Ramos (cell line): ENCODE measurements at regions not wholly inside any gene's neighbourhood (a gene's known extent, or its start where the extent isn't known, plus 50 kb on each side); places are given as distances from the start of the nearest gene placed in this dataset.

Experiments
- in situ Hi-C: fragments of 300-500 bp; cut with MboI; formaldehyde crosslinking; loops from one replicate; pipeline ENCODE4 v1.14.3; 2022; ENCODE audit warnings: low sequenced_read_pairs; ENCODE audit not compliant: unreplicated experiment

DNA sequence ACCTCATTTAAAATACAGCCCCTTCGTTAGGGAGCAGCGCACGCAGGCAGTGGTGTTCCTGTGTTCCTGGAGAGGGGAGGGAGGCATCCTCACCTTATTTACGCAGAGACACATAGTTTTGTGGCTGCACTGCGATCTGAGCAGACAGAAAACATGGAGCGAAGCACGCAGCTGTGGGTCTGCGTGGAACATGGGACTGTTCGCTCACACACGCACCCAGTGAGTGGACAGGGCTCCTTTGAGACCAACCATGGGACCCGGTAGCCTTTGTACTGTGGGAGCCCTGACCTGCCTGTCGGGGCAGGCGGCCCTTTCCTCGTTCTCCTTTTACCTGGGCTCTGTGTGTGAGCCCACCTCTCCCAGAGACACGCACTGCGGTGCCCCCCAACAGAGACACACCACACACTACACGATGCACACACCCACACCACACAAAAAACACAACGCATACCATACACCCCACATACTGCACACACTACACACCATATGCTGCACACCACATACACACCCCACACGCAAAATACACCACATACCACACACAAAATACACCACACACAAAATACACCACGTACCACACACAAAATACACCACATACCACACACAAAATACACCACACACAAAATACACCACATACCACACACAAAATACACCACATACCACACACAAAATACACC lies 1245.7 kb downstream of the BRD1 start:
- in situ Hi-C loops = no loop called here

DNA sequence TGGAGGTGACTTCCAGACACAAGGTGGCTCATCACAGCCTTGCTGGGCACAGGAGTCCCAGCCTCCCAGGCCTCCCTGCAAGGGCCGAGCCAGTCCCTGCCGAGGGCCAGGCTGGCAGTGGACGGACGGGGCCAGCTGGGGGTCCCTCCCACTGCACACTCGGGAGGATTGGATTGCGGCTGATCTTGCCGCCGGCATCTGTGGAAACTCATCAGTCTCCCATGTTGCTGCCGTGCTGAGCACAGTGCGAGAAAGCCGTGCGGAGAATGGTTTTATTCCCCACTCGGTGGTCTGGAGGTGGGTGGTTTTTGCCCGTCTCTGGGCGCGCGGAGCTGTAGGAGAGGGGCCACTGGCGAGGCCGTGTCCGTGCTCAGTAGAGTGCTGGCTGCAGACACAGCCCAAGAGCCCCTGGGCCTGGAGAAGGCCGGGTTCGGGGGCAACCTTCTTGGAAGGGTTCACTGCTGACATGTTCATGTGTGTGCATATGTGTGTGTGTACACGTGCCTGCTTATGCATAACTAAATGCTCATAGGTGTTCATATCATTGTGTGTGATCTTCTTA lies 1246.4 kb downstream of the BRD1 start:
- in situ Hi-C loops = no loop called here

- in situ Hi-C loops = no loop called here
These were observed 1247.1 kb downstream of the BRD1 start for GRCh38 chr22:48580481-48580970.

DNA sequence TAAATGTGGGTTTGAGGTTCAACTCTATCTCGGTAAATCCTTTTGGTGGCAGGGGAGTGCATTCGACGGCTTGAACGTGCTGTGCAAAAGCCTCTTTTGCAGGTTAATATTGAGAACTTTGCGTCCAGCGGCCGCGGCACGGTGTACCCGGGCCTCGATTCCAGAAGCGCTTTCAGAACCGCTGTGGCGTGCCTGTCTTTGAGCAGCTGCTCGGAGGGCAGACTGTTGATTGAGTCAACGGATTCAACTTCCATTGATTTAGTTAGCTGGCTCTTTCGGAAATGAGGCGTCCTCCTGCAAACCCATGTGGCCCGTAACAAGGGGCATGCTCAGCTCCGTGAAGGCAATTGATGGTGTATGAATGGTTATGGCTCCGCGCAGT lies 1247.8 kb downstream of the BRD1 start:
- in situ Hi-C loops = no loop called here

GRCh38 chr22:48579043-48579927 lies 1248.4 kb downstream of the BRD1 start:
- in situ Hi-C loops = no loop called here

- in situ Hi-C loops = no loop called here
These were observed 1249.3 kb downstream of the BRD1 start for GRCh38 chr22:48578138-48579042.

- in situ Hi-C loops = no loop called here
These were observed 1250.0 kb downstream of the BRD1 start for GRCh38 chr22:48577691-48578090.

GRCh38 chr22:48577014-48577690 lies 1250.5 kb downstream of the BRD1 start:
- in situ Hi-C loops = no loop called here

DNA sequence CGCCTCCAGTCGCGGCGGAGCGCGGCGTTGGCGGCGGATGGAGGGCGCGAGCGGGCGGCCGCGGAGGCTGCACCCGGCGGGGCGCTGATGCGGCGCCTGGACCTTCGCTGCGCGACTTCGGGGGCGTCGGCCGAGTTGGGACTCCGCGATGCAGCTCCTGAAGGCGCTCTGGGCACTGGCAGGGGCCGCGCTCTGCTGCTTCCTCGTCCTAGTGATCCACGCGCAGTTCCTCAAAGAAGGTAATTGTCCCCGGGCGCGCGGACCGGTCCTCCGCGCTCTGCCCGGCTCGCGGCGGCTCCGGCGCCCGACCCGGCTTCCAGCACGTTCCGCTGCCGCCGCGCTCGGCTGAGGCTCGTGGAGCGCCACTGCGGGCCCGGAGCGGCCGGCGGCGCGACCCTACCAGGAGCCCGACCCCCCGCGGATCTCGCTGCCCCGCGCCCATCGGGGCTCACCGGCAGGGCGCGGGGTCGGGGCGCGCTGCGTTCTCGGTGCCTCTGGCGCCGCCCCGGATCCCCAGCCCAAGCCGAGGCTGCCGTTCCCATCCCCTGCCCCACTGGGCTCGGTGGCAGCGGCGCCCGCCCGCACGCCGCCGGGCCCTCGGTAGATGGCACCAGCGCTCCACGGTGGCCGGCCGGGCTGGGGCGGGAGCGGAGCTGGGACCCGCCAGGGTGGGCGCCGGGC lies 1251.2 kb downstream of the BRD1 start:
- in situ Hi-C loops = no loop called here

- in situ Hi-C loops = no loop called here
These were observed 1251.9 kb downstream of the BRD1 start for GRCh38 chr22:48575618-48576332.

- in situ Hi-C loops = no loop called here
These were observed 1252.7 kb downstream of the BRD1 start for GRCh38 chr22:48574776-48575617.

- in situ Hi-C loops = no loop called here
These were observed 1253.9 kb downstream of the BRD1 start for GRCh38 chr22:48573766-48574165.

GRCh38 chr22:48572951-48573350 lies 1254.7 kb downstream of the BRD1 start:
- in situ Hi-C loops = no loop called here

DNA sequence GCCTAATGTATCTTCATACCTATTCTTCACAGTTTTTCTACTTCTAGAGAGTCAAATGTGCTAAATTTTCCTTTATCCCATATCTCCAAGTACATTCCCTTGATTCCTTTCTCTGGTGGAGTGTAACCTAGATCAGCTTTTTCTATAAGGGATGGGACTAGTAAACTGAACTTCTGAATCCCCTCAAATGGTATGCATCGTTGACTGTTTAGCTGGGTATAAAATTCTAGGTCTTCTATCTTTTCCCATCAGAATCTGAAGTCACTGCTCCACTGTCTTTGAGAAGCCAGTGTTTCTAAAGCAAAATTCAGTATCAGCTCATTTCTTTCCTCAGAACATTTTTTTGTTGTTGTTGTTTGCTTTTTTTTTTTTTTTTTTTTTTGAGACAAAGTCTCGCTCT lies 1256.8 kb downstream of the BRD1 start:
- in situ Hi-C loops = no loop called here

- in situ Hi-C loops = no loop called here
These were observed 1258.0 kb downstream of the BRD1 start for GRCh38 chr22:48569476-48570233.

GRCh38 chr22:48568736-48569330 lies 1258.8 kb downstream of the BRD1 start:
- in situ Hi-C loops = no loop called here
